GM12872 (cell line): ENCODE measurements at regions not wholly inside any gene's neighbourhood (a gene's known extent, or its start where the extent isn't known, plus 50 kb on each side); places are given as distances from the start of the nearest gene placed in this dataset.

Experiments
- TF ChIP-seq, protein P1 (sequence below): IDR thresholded peaks from 3 replicates; pipeline ENCODE4 v1.5.1; 2011; ENCODE audit warnings: low read depth, mild to moderate bottlenecking, low read length, moderate library complexity; ENCODE audit not compliant: insufficient read depth

- TF ChIP-seq, protein P1, sequence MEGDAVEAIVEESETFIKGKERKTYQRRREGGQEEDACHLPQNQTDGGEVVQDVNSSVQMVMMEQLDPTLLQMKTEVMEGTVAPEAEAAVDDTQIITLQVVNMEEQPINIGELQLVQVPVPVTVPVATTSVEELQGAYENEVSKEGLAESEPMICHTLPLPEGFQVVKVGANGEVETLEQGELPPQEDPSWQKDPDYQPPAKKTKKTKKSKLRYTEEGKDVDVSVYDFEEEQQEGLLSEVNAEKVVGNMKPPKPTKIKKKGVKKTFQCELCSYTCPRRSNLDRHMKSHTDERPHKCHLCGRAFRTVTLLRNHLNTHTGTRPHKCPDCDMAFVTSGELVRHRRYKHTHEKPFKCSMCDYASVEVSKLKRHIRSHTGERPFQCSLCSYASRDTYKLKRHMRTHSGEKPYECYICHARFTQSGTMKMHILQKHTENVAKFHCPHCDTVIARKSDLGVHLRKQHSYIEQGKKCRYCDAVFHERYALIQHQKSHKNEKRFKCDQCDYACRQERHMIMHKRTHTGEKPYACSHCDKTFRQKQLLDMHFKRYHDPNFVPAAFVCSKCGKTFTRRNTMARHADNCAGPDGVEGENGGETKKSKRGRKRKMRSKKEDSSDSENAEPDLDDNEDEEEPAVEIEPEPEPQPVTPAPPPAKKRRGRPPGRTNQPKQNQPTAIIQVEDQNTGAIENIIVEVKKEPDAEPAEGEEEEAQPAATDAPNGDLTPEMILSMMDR = no peak
These were observed 661.8 kb upstream of the FZD8 start for GRCh38 chr10:36303896-36304295.

- TF ChIP-seq, protein P1 = no peak
These were observed 660.0 kb upstream of the FZD8 start for GRCh38 chr10:36302086-36302485.

DNA sequence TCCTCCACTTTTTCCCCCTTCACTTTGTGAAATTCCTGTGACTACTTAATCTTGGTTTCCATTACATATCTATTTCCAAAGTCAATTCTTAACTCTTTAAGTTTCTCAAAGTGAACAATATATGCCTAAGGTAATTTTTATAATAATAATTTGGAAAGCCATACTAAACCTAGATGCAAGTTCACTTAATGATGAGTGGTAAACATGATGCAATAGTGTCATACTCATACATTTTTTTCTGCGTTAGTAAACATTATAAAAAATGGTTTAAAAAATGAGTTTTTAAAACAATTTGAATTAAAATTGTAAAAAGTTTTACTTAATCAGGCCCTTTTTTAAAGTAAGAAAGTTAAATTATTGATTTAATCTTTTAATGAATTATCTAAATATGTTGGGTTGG is 659.4 kb upstream of the FZD8 start:
- TF ChIP-seq, protein P1 = no peak

DNA sequence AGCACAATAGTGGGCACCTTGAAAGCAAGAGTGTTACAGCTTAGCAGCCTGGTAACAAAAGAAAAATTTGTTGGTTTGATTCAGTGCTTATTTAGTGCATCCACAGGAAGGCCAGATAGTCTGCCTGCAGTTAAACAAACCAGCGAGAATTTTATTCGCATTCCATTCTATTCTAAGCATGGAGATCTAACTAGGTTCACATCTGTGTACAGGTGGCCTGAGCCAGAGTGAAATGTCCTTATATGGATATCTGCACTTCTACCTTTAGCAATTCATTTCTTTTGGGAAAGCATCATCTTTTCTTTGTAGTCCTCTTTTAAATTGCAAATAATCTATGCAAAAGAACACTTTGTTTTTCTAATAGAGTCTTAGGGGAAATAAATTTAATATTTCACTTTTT is 659.0 kb upstream of the FZD8 start:
- TF ChIP-seq, protein P1 = no peak

- TF ChIP-seq, protein P1 = no peak
These were observed 641.7 kb upstream of the FZD8 start for GRCh38 chr10:36283827-36284226.

DNA sequence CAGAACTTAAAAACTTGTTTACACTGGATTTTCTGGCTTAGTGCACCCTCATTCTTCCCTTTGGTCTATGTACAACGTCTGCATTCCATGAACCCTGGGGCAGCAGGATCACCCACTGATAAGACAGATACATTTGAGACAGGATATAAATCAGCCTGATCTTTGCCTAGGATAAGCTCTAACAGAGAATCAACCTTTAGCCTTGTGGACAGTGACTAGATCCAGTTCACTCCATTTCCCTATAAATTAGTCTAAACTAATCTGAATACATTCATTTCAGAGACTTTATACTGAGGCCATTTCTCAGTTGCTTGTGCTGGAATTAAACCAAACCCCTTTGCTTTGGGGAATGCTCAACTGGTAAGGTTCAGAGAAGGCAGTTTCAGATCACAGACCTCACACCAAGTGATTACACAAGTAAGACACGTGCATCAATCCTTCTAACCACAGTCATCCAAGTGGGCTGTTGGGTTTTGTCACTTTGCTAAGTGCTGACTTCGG is 639.8 kb upstream of the FZD8 start:
- TF ChIP-seq, protein P1 = no peak

DNA sequence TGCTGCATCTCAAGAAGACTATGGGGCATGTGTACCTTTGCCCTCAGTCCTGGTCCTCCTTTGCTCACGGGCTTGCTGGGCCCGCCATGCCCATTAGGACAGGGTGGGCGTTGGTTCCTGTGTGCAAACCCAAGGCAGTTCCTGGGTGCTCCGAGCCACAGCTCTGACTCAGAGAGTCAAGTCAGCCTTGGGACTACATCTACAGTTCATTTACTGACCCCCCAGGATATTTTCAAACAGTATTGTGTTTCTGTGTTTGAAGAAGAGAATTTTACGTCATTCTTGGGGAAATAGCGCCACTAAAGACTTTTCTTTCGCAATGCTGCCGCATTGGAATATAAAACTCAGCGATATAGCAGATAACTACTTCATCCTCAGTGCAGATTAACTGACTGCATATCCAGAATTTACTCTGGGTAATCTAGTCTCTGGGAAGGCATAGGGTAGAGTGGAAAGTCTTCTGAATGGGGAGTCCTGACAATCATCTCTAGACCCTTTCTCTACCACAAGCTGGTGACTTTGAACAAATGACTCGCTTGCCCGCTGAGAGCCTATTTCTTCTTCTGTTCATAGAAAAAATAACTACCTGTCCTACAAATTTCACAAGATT is 638.9 kb upstream of the FZD8 start:
- TF ChIP-seq, protein P1 = no peak
